ENCODE measurements at regions not wholly inside any gene's neighbourhood (a gene's known extent, or its start where the extent isn't known, plus 50 kb on each side); places are given as distances from the start of the nearest gene placed in this dataset.

- no peak for TF ChIP-seq AHDC1 (CRISPR knock-in tag; IDR thresholded peaks at IDR 0.05; ENCODE audit: borderline replicate concordance)
Observed at GRCh38 chr4:58962424-58962823, 1852.2 kb upstream of the IGFBP7 start (continued).

- Histone ChIP-seq H3K27ac (ENCODE audit: extremely low read length, insufficient read depth, low read length) (no peak overlapping the region), H3K9me3 (ENCODE audit: low read length) (peaks cover 1% of the 10 kb centered on the region; the same call in 1 of the 2 replicates), H3K9ac (ENCODE audit: insufficient read depth, low read depth, low read length) (no peak overlapping the region), H3K36me3 (replicated peaks in 1 of 2; ENCODE audit: control insufficient read depth in 1 of 2, insufficient read depth in 2 of 2, low read length in 2 of 2) (no peaks in the 10 kb centered on the region), H3K4me3 (replicated peaks in 1 of 3; ENCODE audit: insufficient read depth in 1 of 3, low read depth in 2 of 3, low read length in 3 of 3) (no peak overlapping the region), H3K27me3 (ENCODE audit: control insufficient read depth in 1 of 2, insufficient read depth in 2 of 2, low read length in 2 of 2) (no peaks in the 10 kb centered on the region), H2AFZ (ENCODE audit: low read length) (no peak overlapping the region), H3K79me2 (ENCODE audit: insufficient read depth, low read length) (no peaks in the 10 kb centered on the region), H3K4me2 (ENCODE audit: low read depth, low read length) (no peak overlapping the region), H4K20me1 (ENCODE audit: insufficient read depth, low read length) (no peaks in the 10 kb centered on the region), H3K4me1 (ENCODE audit: insufficient read depth, low read length) (no peaks in the 10 kb centered on the region)
- in situ Hi-C loops (cut with HindIII; ENCODE audit: extremely low pct_ligation_motif_present, low pct_unique_long_range_greater_than_20kb) (no loop called here), intact Hi-C loops (cut with micrococcal nuclease; ENCODE audit: unreplicated experiment) (no loop called here)
- DNase-seq (ENCODE audit: low spot score) (no peak), FAIRE-seq (no peak), ATAC-seq (no peak)
- whole genome bisulfite sequencing (ENCODE audit: low lambda C conversion rate): 0% methylated on average over 1 of the region's 1 CpG
- ChIA-PET POLR2A (no interaction called here), CTCF (ENCODE audit: low intra/inter-chr PET ratio, low total read pairs) (no interaction called here)
- BruUV-seq (replicated peaks): no TSS peak
- TF ChIP-seq ZKSCAN8 (CRISPR knock-in tag; IDR thresholded peaks at IDR 0.05; ENCODE audit: borderline replicate concordance): no peak
- no peak for TF ChIP-seq AFF4 (CRISPR knock-in tag; IDR thresholded peaks at IDR 0.05)
- TF ChIP-seq ZNF280D (CRISPR knock-in tag; IDR thresholded peaks at IDR 0.05): no peak
- TF ChIP-seq ZNF672 (CRISPR knock-in tag; IDR thresholded peaks at IDR 0.05): no peak
- no peak for TF ChIP-seq STAT6 (CRISPR knock-in tag; IDR thresholded peaks at IDR 0.05; ENCODE audit: borderline replicate concordance)
- TF ChIP-seq KDM2A (CRISPR knock-in tag; IDR thresholded peaks at IDR 0.05; ENCODE audit: borderline replicate concordance, low read depth): no peak
Observed at GRCh38 chr4:58981828-58982227, 1871.6 kb upstream of the IGFBP7 start.
